ENCODE measurements at regions not wholly inside any gene's neighbourhood (a gene's known extent, or its start where the extent isn't known, plus 50 kb on each side); places are given as distances from the start of the nearest gene placed in this dataset.

DNA sequence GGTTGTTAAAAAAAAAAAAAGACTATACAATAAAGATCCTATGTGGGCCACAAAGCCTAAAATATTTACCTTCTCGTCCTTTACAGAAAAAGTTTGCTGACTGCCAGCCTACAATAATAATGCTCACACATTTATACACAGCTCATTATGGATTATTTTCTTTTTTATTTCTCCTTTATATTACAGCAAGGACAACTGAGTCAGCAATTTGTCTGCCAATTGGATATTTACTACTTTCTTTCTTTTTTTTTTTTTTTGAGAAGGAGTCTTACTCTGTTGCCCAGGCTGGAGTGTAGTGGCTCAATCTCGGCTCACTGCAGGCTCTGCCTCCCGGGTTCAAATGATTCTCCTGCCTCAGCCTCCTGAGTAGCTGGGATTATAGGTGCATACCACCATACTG is 142.2 kb downstream of the EBLN2 start:
- TF ChIP-seq, protein P1, sequence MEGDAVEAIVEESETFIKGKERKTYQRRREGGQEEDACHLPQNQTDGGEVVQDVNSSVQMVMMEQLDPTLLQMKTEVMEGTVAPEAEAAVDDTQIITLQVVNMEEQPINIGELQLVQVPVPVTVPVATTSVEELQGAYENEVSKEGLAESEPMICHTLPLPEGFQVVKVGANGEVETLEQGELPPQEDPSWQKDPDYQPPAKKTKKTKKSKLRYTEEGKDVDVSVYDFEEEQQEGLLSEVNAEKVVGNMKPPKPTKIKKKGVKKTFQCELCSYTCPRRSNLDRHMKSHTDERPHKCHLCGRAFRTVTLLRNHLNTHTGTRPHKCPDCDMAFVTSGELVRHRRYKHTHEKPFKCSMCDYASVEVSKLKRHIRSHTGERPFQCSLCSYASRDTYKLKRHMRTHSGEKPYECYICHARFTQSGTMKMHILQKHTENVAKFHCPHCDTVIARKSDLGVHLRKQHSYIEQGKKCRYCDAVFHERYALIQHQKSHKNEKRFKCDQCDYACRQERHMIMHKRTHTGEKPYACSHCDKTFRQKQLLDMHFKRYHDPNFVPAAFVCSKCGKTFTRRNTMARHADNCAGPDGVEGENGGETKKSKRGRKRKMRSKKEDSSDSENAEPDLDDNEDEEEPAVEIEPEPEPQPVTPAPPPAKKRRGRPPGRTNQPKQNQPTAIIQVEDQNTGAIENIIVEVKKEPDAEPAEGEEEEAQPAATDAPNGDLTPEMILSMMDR (IDR thresholded peaks at IDR 0.05), result no peak
- TF ChIP-seq POLR2A (IDR thresholded peaks at IDR 0.05), result no peak
